Kidney epithelial cell (primary cell): ENCODE measurements at regions not wholly inside any gene's neighbourhood (a gene's known extent, or its start where the extent isn't known, plus 50 kb on each side); places are given as distances from the start of the nearest gene placed in this dataset.

ENCODE experiments used
- DNase-seq: peaks from one replicate; pipeline ENCODE4 v3.0.0-alpha.2; 2010; ENCODE audit warnings: low read depth
- H3K27me3 ChIP-seq: 2 replicates; pipeline ENCODE4 v1.6.0; 2011; ENCODE audit warnings: low read length; ENCODE audit not compliant: control insufficient read depth, insufficient read depth
- H3K36me3 ChIP-seq: 2 replicates; pipeline ENCODE4 v1.5.1; 2011; ENCODE audit warnings: low read length; ENCODE audit not compliant: control insufficient read depth, insufficient read depth
- H3K4me3 ChIP-seq: 2 replicates; pipeline ENCODE4 v1.5.1; 2011; ENCODE audit warnings: low read depth, mild to moderate bottlenecking, control low read depth, low read length
- TF ChIP-seq, protein P1 (sequence below): IDR thresholded peaks from 2 replicates; pipeline ENCODE4 v1.5.1; 2011; ENCODE audit warnings: mild to moderate bottlenecking, moderate library complexity, low read length, control low read depth, inconsistent platforms; ENCODE audit not compliant: insufficient read depth, poor library complexity, severe bottlenecking

DNA sequence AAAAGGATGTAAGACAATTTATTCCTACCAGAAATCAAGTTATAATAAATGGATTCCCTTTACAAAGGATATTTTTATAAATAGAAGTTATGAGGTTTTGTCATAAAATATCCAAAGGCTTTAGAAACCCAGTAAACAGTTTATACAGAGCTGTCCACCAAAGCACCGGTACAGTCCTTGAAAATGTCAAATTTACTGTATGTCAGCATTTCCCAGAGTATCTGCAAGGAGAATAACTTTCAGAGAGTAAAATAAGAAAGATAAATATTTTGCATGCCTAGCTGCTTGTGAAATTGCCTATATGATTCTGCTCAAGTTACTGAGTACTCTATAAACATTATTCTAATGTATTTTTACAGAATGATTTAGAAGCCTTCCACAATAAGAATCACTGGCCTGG lies 923.3 kb upstream of the DDX18 start:
- no peaks in the 10 kb centered on the region for H3K36me3 ChIP-seq
- no peak for DNase-seq

DNA sequence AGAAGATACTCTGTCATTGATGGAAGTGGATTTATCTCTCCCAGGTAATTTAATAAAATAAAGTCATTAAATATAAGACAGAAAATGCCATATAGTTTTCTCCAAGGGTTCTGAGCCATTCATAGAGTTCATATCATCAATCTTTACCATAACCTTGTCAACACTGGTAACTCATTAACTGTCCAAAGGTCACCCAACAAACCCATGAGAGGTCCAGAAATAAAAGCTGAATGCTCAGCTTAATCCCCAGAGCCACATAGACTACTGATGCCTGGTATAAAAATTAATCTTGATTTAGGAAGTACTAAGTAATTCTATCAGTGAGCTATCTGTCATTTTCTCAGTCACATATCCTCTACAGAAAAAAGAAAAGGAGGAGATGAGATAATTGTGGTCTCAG lies 903.0 kb upstream of the DDX18 start:
- H3K4me3 ChIP-seq = no peak overlapping the region
- H3K27me3 ChIP-seq = no peaks in the 10 kb centered on the region
- no peaks in the 10 kb centered on the region for H3K36me3 ChIP-seq
- TF ChIP-seq, protein P1, sequence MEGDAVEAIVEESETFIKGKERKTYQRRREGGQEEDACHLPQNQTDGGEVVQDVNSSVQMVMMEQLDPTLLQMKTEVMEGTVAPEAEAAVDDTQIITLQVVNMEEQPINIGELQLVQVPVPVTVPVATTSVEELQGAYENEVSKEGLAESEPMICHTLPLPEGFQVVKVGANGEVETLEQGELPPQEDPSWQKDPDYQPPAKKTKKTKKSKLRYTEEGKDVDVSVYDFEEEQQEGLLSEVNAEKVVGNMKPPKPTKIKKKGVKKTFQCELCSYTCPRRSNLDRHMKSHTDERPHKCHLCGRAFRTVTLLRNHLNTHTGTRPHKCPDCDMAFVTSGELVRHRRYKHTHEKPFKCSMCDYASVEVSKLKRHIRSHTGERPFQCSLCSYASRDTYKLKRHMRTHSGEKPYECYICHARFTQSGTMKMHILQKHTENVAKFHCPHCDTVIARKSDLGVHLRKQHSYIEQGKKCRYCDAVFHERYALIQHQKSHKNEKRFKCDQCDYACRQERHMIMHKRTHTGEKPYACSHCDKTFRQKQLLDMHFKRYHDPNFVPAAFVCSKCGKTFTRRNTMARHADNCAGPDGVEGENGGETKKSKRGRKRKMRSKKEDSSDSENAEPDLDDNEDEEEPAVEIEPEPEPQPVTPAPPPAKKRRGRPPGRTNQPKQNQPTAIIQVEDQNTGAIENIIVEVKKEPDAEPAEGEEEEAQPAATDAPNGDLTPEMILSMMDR = no peak
- no peak for DNase-seq

More for the DNA sequence above, 923.3 kb upstream of the DDX18 start:
- no peak overlapping the region for H3K4me3 ChIP-seq
- TF ChIP-seq, protein P1 = no peak
- H3K27me3 ChIP-seq = no peaks in the 10 kb centered on the region

DNA sequence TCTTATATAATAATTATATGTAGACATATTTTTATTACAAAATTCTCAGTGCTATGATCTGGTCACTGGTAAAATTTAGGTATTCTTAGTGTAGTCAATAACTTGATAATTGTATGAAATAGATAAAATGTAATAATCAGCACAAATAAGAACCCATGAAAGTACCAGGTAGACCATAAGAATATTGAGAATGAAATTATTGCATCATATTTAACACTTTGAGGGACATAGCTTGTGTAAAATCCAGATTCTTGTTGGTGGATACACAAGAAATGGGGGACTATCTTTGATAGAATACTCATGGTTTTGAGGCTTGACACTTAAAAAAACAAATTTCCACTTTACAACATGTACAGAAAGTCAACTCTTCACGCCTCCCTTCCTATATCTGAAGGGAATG lies 898.8 kb upstream of the DDX18 start:
- H3K27me3 ChIP-seq = no peaks in the 10 kb centered on the region
- no peak for DNase-seq
- TF ChIP-seq, protein P1 = no peak

DNA sequence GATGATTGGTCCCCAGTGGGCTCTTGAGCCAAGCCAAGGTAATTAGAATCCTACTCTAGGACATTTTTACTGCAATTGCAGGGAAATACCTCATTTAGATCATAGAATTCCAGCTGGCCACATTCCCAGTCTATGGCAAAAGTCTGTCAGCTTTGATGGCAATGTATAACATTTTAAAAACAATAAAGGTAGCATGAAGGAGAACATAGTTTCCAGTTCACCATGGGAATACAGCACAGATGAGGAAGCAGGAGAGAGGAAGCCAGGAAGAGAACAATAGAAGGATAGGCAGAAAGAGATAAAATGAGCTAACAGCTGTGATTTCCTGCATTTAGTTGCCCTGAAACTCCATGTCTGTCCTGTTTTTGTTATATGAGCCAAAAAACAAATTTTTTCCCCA lies 897.3 kb upstream of the DDX18 start:
- Histone ChIP-seq H3K4me3 (no peak overlapping the region), H3K36me3 (no peaks in the 10 kb centered on the region), H3K27me3 (no peaks in the 10 kb centered on the region)
- TF ChIP-seq, protein P1 = no peak
- DNase-seq = no peak

More for the DNA sequence above, 898.8 kb upstream of the DDX18 start:
- no peaks in the 10 kb centered on the region for H3K36me3 ChIP-seq
- no peak overlapping the region for H3K4me3 ChIP-seq

DNA sequence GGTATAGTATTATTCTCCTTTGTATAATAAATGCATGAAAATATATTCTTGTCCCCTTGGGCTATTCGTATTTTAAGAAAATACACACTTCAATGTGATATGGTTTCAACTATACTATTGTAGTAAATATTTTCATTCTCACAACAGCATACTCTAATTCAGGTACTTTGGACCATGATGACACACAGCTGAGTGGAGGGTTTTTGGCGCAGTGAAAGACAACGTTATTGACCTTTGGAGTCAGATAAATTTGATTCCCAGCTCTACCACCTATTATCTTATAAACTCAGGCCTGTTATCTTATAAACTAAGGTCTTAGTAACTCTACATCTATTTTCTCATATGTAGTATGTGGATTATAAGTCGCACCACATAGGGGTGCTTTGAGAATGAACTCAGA lies 895.9 kb upstream of the DDX18 start:
- H3K4me3 ChIP-seq = no peak overlapping the region
- H3K36me3 ChIP-seq = no peaks in the 10 kb centered on the region
- no peaks in the 10 kb centered on the region for H3K27me3 ChIP-seq
- DNase-seq = no peak
- TF ChIP-seq, protein P1 = no peak

DNA sequence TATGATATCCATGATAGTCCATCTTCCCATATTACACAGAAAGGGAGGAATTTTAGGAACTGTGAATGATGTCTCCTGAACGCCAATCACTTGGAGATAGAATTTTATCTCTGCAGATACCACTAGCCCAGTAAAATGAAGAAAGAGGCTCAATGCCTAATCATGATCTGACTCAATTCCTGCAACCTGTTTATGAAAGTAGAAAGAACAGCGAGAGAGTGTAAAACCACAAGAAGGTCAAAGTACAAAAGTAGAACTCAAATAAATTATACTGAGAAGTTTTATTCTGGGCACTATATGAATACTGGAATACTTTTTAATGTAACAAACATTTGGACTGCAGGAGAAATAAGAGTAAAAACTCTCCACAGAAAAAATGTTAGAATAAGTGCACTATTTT lies 892.1 kb upstream of the DDX18 start:
- Histone ChIP-seq H3K4me3 (no peak overlapping the region), H3K36me3 (no peaks in the 10 kb centered on the region), H3K27me3 (no peaks in the 10 kb centered on the region)
- no peak for DNase-seq
- TF ChIP-seq, protein P1 = no peak
